HUES48 (cell line): ENCODE measurements at regions not wholly inside any gene's neighbourhood (a gene's known extent, or its start where the extent isn't known, plus 50 kb on each side); places are given as distances from the start of the nearest gene placed in this dataset.

Experiments
- H3K27ac ChIP-seq: one replicate; pipeline ENCODE4 v1.7.0; 2013; ENCODE audit warnings: low read depth, low read length, inconsistent platforms
- H3K27me3 ChIP-seq: 2 replicates; pipeline ENCODE4 v1.6.1; 2013; ENCODE audit warnings: mild to moderate bottlenecking, low read length; ENCODE audit not compliant: control insufficient read depth, insufficient read depth
- H3K36me3 ChIP-seq: 2 replicates; pipeline ENCODE4 v1.6.1; 2013; ENCODE audit warnings: low read length; ENCODE audit not compliant: control insufficient read depth, insufficient read depth
- H3K4me1 ChIP-seq: 2 replicates; pipeline ENCODE4 v1.6.1; 2013; ENCODE audit warnings: mild to moderate bottlenecking, low read length; ENCODE audit not compliant: control insufficient read depth, insufficient read depth
- H3K4me3 ChIP-seq: 2 replicates; pipeline ENCODE4 v1.5.1; 2013; ENCODE audit warnings: mild to moderate bottlenecking, low read depth, low read length
- H3K9ac ChIP-seq: 2 replicates; pipeline ENCODE4 v1.6.1; 2013; ENCODE audit warnings: mild to moderate bottlenecking, low read depth, low read length, moderate library complexity
- H3K9me3 ChIP-seq: 2 replicates; pipeline ENCODE4 v1.6.1; 2013; ENCODE audit warnings: low read length; ENCODE audit not compliant: control insufficient read depth, insufficient read depth

GRCh38 chr2:35785564-35785963, 570.0 kb upstream of the CRIM1 start:
- H3K27me3 ChIP-seq: no peaks in the 10 kb centered on the region
- H3K4me1 ChIP-seq: no peaks in the 10 kb centered on the region
- H3K9me3 ChIP-seq: peaks cover 29% of the 10 kb centered on the region
- H3K36me3 ChIP-seq: no peaks in the 10 kb centered on the region
- H3K27ac ChIP-seq: no peak overlapping the region
- H3K4me3 ChIP-seq: no peak overlapping the region
- no peak overlapping the region for H3K9ac ChIP-seq

- H3K27ac ChIP-seq: no peak overlapping the region
- H3K27me3 ChIP-seq: no peaks in the 10 kb centered on the region
- H3K9me3 ChIP-seq: peaks cover 27% of the 10 kb centered on the region
- no peaks in the 10 kb centered on the region for H3K36me3 ChIP-seq
- H3K9ac ChIP-seq: no peak overlapping the region
- no peak overlapping the region for H3K4me3 ChIP-seq
- H3K4me1 ChIP-seq: no peaks in the 10 kb centered on the region
Measured at GRCh38 chr2:35784777-35785176, 570.8 kb upstream of the CRIM1 start.

DNA sequence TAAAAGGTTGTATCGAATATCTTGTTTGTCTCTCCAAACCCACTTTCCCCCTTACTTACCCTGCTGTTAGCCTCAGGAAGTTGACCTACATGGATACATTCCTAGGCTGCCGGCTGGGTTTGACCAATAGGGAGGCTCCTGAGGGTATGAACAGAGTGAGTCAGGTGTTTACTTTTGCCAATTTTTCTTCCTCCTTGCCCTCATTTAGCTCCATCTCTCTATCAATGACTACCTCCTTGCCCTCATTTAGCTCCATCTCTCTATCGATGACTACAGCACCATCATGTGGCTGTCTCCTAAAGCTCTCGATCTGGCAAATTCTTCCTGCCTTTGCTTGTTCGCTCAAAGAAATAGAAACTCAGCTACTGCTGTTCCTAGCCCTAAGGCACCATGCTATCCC, 571.9 kb upstream of the CRIM1 start:
- Histone ChIP-seq H3K9ac (no peak overlapping the region), H3K9me3 (peaks cover 20% of the 10 kb centered on the region), H3K27me3 (no peaks in the 10 kb centered on the region), H3K27ac (no peak overlapping the region), H3K36me3 (no peaks in the 10 kb centered on the region), H3K4me1 (no peaks in the 10 kb centered on the region), H3K4me3 (no peak overlapping the region)

GRCh38 chr2:35741556-35741955, 614.0 kb upstream of the CRIM1 start:
- Histone ChIP-seq H3K36me3 (no peaks in the 10 kb centered on the region), H3K4me3 (no peak overlapping the region), H3K27me3 (no peaks in the 10 kb centered on the region), H3K9ac (no peak overlapping the region), H3K4me1 (peaks cover 18% of the 10 kb centered on the region; the same call in 1 of the 2 replicates), H3K27ac (no peak overlapping the region), H3K9me3 (no peaks in the 10 kb centered on the region; the same call in 1 of the 2 replicates)

DNA sequence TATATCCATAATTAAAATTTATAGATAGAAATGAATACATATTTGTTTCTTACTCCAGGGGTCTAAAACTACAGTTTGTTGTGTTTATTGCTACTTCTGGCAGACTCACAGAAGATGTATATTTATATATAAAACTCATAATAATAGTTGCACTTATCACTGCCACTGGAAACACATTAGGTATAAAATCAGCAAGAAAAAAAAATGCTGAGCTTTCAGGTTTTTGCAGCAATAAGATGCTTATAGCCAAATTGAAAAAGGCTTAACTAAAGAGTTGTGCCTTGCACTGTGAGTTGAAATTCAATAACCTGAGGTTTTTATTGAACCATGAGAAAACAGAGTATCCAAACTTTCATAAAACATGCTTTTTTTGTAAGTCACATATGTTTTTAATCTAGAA, 623.9 kb upstream of the CRIM1 start:
- Histone ChIP-seq H3K36me3 (no peaks in the 10 kb centered on the region), H3K4me3 (no peak overlapping the region), H3K9me3 (peaks cover 8% of the 10 kb centered on the region; the same call in 1 of the 2 replicates), H3K27ac (no peak overlapping the region), H3K9ac (no peak overlapping the region), H3K4me1 (peaks cover 5% of the 10 kb centered on the region; the same call in 1 of the 2 replicates), H3K27me3 (no peaks in the 10 kb centered on the region)

DNA sequence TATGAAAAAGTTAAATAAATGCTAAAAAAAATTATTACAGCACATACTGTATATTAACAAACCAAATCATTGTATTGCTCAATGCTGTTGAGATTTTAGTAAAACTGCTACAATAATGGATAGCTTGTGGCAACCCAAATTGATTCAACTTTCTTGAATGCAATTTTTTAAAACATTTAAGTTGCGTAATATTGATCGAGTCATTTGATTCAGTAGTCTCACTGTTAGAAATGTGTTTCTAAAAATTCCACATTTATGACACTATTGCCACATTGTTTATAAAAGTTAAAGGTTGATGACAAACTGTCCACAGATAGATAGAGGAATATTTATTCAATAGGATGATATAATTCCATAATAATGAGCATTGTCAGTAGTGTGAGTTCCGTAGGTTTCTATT, 640.7 kb upstream of the CRIM1 start:
- H3K27ac ChIP-seq: no peak overlapping the region
- no peaks in the 10 kb centered on the region for H3K9me3 ChIP-seq
- H3K27me3 ChIP-seq: no peaks in the 10 kb centered on the region
- no peaks in the 10 kb centered on the region for H3K4me1 ChIP-seq
- no peak overlapping the region for H3K9ac ChIP-seq
- no peaks in the 10 kb centered on the region for H3K36me3 ChIP-seq
- no peak overlapping the region for H3K4me3 ChIP-seq

DNA sequence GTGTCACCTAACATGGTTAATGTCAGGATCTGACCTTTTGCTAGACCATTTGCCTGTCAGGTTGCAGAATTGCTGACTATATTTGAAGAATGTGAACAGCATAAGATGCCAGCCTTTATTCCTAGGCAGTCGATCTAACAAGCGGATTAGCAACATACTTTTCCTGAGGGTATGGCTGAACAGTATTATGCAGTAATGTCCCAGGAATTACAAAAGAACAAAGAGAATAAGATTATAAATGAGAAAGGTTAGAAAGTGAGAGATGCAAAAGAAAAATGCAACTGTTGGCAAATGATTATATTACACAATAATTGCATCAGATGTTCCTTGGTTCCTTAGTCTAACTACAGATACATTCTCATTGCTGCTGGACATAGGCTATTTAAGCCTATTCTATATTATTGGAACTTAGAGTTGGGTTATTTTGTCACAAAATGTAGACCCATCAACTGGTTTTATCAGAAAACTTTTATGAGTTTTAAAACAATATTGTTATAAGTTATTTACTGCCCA, 647.1 kb upstream of the CRIM1 start:
- Histone ChIP-seq H3K9me3 (no peaks in the 10 kb centered on the region), H3K36me3 (no peaks in the 10 kb centered on the region), H3K9ac (no peak overlapping the region), H3K4me3 (no peak overlapping the region), H3K4me1 (no peaks in the 10 kb centered on the region), H3K27ac (no peak overlapping the region), H3K27me3 (no peaks in the 10 kb centered on the region)

DNA sequence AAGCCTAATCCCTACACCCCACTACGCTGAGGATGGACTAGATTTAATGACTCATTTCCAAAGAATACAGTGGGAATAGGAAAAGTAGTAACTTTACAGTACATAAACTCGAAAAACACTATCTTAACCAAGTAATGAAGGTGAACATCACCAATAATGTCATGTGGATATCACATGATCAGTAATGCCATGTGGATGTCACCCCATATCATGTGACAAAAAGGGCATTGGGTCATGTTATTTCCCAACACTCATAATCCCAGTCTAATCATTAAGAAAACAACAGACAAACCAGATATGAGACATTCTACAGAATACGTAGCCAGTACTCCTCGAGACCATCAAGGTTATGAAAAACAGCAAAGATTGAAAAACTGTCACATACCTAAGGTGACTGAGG, 667.3 kb upstream of the CRIM1 start:
- Histone ChIP-seq H3K27ac (no peak overlapping the region), H3K4me1 (no peaks in the 10 kb centered on the region), H3K9ac (no peak overlapping the region), H3K36me3 (no peaks in the 10 kb centered on the region), H3K27me3 (no peaks in the 10 kb centered on the region), H3K4me3 (no peak overlapping the region), H3K9me3 (no peaks in the 10 kb centered on the region)

DNA sequence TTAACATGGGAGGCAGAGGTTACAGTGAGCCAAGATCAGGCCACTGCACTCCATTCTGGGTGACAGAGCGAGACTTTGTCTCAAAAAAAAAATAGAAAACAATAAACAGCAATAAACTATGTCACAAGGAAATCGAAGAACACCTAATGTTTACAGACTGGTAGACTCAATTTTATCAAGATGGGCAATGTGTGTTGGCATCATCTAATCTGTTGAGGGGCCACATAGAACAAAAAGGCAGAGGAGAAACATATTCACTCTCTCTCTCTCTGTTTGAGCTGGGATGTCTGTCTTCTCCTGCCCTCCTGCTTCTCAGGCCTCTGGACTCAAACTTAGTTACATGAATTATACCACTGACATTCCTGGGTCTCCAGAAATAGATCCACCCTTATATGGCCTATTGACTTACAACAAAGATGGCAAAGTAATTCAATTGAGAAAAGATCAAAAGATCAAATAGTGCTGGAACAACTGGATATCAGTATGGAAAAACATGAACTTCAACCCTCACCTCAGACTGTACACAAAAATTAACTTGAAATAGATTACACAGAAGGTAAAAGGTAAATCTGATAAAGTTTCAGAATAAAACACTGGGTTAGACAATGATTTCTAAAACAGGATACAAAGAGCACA, 703.8 kb upstream of the CRIM1 start:
- H3K27ac ChIP-seq: no peak overlapping the region

DNA sequence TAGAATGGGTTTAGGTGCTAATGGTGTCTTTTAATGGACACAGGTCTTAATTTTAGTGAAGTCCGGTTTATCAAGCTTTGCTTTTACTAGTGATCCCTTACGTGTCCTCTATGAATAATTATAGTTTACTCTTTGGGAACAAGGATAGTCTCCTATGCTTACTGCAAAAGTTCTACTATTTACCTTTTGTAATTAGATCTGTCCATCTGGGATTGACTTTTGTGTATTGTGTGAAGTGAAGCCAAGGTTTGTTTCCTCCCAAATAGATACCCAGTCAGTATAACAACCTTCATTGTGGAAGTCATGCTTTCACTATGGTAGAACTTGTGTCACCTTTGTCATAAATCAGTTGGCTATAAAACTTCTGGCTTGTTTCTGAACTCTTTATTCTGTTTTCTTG, 740.9 kb upstream of the CRIM1 start:
- Histone ChIP-seq H3K9ac (no peak overlapping the region), H3K4me1 (no peaks in the 10 kb centered on the region), H3K9me3 (no peaks in the 10 kb centered on the region), H3K27ac (no peak overlapping the region), H3K36me3 (no peaks in the 10 kb centered on the region), H3K4me3 (no peak overlapping the region), H3K27me3 (no peaks in the 10 kb centered on the region)

More for the DNA sequence above, 703.8 kb upstream of the CRIM1 start:
- no peaks in the 10 kb centered on the region for H3K27me3 ChIP-seq
- H3K4me1 ChIP-seq: no peaks in the 10 kb centered on the region
- H3K4me3 ChIP-seq: no peak overlapping the region
- H3K36me3 ChIP-seq: no peaks in the 10 kb centered on the region
- no peak overlapping the region for H3K9ac ChIP-seq
- H3K9me3 ChIP-seq: no peaks in the 10 kb centered on the region; the same call in 1 of the 2 replicates

DNA sequence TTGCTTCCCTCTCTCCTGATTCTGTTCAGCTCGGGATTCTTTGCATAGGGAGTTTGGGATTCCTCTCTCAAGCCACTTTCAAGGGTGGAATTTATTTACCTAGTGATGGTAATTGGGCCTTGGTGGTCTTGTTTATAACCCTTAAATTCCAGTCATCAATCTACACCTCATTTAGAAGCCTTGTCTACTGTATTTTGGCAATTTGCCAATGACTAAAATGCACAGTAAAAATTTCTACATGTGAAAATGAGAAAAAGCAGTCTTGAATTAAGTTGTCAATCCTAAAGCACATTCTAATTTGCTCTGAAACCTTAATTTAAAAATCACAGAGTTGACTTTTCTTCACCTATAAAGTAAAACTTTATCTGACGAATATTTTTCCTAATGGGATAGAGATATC, 749.2 kb upstream of the CRIM1 start:
- H3K27ac ChIP-seq: no peak overlapping the region
- no peak overlapping the region for H3K9ac ChIP-seq
- no peaks in the 10 kb centered on the region for H3K36me3 ChIP-seq
- no peaks in the 10 kb centered on the region for H3K4me1 ChIP-seq
- no peak overlapping the region for H3K4me3 ChIP-seq
- no peaks in the 10 kb centered on the region for H3K27me3 ChIP-seq
- H3K9me3 ChIP-seq: no peaks in the 10 kb centered on the region
